Mucosa of descending colon (tissue), 3 donors: ENCODE measurements at regions not wholly inside any gene's neighbourhood (a gene's known extent, or its start where the extent isn't known, plus 50 kb on each side); places are given as distances from the start of the nearest gene placed in this dataset.
"Not testable (repeated sequence)": the region's sequence is repeated elsewhere in the genome, so short reads cannot be mapped to it uniquely, and the experiment has no call there.

Experiments used
- ATAC-seq: fragments of 200-7000 bp; cut with Tn5 transposase; one replicate; pipeline ENCODE4 v1.9.1; 2020; ENCODE audit warnings: mild to moderate bottlenecking, moderate library complexity
- DNase-seq, 3 donors: peaks; one replicate each; pipeline ENCODE4 v3.0.0-alpha.2; 2020
- H3K36me3 ChIP-seq: fragments of 200-600 bp; one replicate; pipeline ENCODE4 v1.8.0; 2021; ENCODE audit warnings: low read depth, mild to moderate bottlenecking
- H3K4me1 ChIP-seq: fragments of 200-600 bp; one replicate; pipeline ENCODE4 v1.8.0; 2021; ENCODE audit warnings: low read depth, mild to moderate bottlenecking
- H3K4me3 ChIP-seq: fragments of 200-600 bp; one replicate; pipeline ENCODE4 v1.8.0; 2021; ENCODE audit warnings: mild to moderate bottlenecking
- H3K9me3 ChIP-seq: fragments of 200-600 bp; one replicate; pipeline ENCODE4 v1.8.0; 2021; ENCODE audit warnings: mild to moderate bottlenecking
- CTCF ChIP-seq: fragments of 200-600 bp; IDR thresholded peaks from one replicate; pipeline ENCODE4 v1.8.0; 2022; ENCODE audit warnings: antibody characterized with exemption, mild to moderate bottlenecking
- intact Hi-C, 2 donors: fragments of 100-400 bp; cut with DNase I in 1 of 2; cut with micrococcal nuclease in 1 of 2; formaldehyde crosslinking; loops; one replicate each; pipeline versions ENCODE4 v1.11.0 to v1.11.1; 2022; cut with DNase I, micrococcal nuclease
- donor health status: DM: no; HTN: no; CAD: no; lungs with moderate emphysema.
- donor health status: DM: no; HTN: no; CAD: no.
- donor health status: DM: no; HTN: yes; CAD: no.

GRCh38 chr4:105066401-105066800 lies 80.3 kb upstream of the TET2 start:
- Histone ChIP-seq H3K9me3 (no peaks in the 10 kb centered on the region), H3K36me3 (no peaks in the 10 kb centered on the region), H3K4me3 (no peak overlapping the region), H3K4me1 (no peaks in the 10 kb centered on the region)
- intact Hi-C loops: no loop called here
- TF ChIP-seq CTCF: no peak
- ATAC-seq: no peak
- no peak for DNase-seq

DNA sequence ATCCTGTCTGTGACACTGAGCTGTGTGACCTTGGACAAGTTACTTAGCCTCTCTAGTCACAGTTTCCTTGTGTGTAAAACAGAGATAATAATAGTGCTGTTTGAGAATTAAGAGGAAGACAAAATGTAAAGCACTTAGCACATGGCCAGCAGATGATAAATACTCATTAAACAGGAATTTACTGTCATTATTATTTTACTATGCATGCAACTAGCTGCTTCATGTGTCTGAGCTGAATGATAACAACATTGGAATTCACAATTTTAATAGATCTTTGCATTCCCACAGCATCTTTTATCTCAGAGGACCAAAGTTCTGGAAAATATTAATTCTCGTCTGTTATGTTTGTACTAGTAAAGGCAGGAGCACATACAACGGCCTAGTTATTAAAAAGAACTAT lies 79.2 kb upstream of the TET2 start:
- TF ChIP-seq CTCF: no peak
- no peaks in the 10 kb centered on the region for H3K36me3 ChIP-seq
- no peaks in the 10 kb centered on the region for H3K9me3 ChIP-seq
- no peak for ATAC-seq
- DNase-seq: no peak
- no peak overlapping the region for H3K4me3 ChIP-seq
- no peaks in the 10 kb centered on the region for H3K4me1 ChIP-seq
- intact Hi-C loops: no loop called here

- no peaks in the 10 kb centered on the region for H3K36me3 ChIP-seq
- no peaks in the 10 kb centered on the region for H3K4me1 ChIP-seq
- no peak for DNase-seq
- H3K9me3 ChIP-seq: no peaks in the 10 kb centered on the region
- no peak for ATAC-seq
- TF ChIP-seq CTCF: no peak
- no peak overlapping the region for H3K4me3 ChIP-seq
- intact Hi-C loops: no loop called here
Observed at GRCh38 chr4:105067946-105068345, 78.7 kb upstream of the TET2 start.

DNA sequence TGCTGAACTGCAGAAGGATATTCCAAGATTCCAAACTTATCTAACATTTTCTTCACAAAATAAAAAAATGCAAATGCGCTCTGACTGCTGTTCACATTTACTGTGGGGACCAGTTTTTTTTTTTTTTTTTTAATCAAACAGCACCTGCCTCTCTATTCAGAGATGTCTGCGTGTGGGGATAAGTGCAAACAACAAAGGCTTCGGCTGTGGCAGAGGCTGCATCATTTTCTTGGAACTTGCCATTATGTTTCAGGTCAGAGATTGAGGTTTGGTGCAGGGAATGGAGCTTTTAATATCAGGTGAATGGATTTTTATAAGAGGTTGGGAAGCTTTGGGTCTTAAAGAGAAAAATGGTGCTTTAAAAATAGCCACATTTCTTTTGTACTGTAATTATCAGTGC lies 78.2 kb upstream of the TET2 start:
- H3K36me3 ChIP-seq: no peaks in the 10 kb centered on the region
- no peaks in the 10 kb centered on the region for H3K4me1 ChIP-seq
- no peak for ATAC-seq
- H3K4me3 ChIP-seq: no peak overlapping the region
- no peak for DNase-seq
- intact Hi-C loops: no loop called here
- TF ChIP-seq CTCF: no peak
- no peaks in the 10 kb centered on the region for H3K9me3 ChIP-seq

- DNase-seq, H3K4me3 ChIP-seq, H3K9me3 ChIP-seq, intact Hi-C loops, ATAC-seq, H3K36me3 ChIP-seq, H3K4me1 ChIP-seq: not testable (repeated sequence)
Observed at GRCh38 chr4:105072095-105072494, 74.6 kb upstream of the TET2 start.

- DNase-seq (no peak), ATAC-seq (no peak)
- H3K4me1 ChIP-seq: no peaks in the 10 kb centered on the region
- H3K36me3 ChIP-seq: no peaks in the 10 kb centered on the region
- intact Hi-C loops: no loop called here
- no peak for TF ChIP-seq CTCF
- no peak overlapping the region for H3K4me3 ChIP-seq
- H3K9me3 ChIP-seq: no peaks in the 10 kb centered on the region
Observed at GRCh38 chr4:105074097-105074496, 72.6 kb upstream of the TET2 start.
